OCI-LY7 (cell line): ENCODE measurements at regions not wholly inside any gene's neighbourhood (a gene's known extent, or its start where the extent isn't known, plus 50 kb on each side); places are given as distances from the start of the nearest gene placed in this dataset.

Experiments
- BruUV-seq: library from RNA; stranded (reverse); fragments of 400-500 nt; replicated peaks from 2 replicates; lab custom pipeline; 2021; lab: Mats Ljungman, UMichigan
- CTCF ChIA-PET: fragments of 300-600 bp; sonication (Branson Sonifier 250); formaldehyde crosslinking; loops from one replicate; lab custom pipeline; 2022; ENCODE audit warnings: antibody characterized with exemption; ENCODE audit not compliant: unreplicated experiment; lab: Charles Lee
- POLR2A ChIA-PET: fragments of 300-600 bp; sonication (Branson Sonifier 250); formaldehyde crosslinking; loops from one replicate; lab custom pipeline; 2022; ENCODE audit warnings: antibody characterized with exemption; lab: Charles Lee
- DNase-seq: peaks from one replicate; pipeline ENCODE4 v3.0.0-alpha.2; 2015; ENCODE audit warnings: low spot score
- H2AFZ ChIP-seq: fragments of 200-600 bp; sonication (generic), shearing (Covaris generic); 2 replicates; pipeline ENCODE4 v1.6.1; 2014; ENCODE audit warnings: mild to moderate bottlenecking, antibody characterized with exemption, low read length, moderate library complexity
- H3K27ac ChIP-seq: fragments of 200-600 bp; sonication (generic); 2 replicates; pipeline ENCODE4 v1.5.1; 2014; ENCODE audit warnings: mixed run types, low read depth, mild to moderate bottlenecking, moderate library complexity, low read length, inconsistent platforms; ENCODE audit not compliant: poor library complexity, severe bottlenecking
- H3K36me3 ChIP-seq: fragments of 200-600 bp; sonication (generic); 2 replicates; pipeline ENCODE4 v1.6.1; 2014; ENCODE audit warnings: mild to moderate bottlenecking, antibody characterized with exemption, low read length, moderate library complexity, mixed read lengths; ENCODE audit not compliant: insufficient read depth
- H3K4me1 ChIP-seq: fragments of 200-600 bp; sonication (generic); 2 replicates; pipeline ENCODE4 v1.5.1; 2014; ENCODE audit warnings: mild to moderate bottlenecking, low read length; ENCODE audit not compliant: insufficient read depth, poor library complexity, severe bottlenecking
- H3K4me2 ChIP-seq: fragments of 200-600 bp; sonication (generic); 2 replicates; pipeline ENCODE4 v1.6.1; 2014; ENCODE audit warnings: mild to moderate bottlenecking, low read length
- H3K4me3 ChIP-seq: fragments of 200-600 bp; sonication (generic); 2 replicates; pipeline ENCODE4 v1.5.1; 2014; ENCODE audit warnings: mild to moderate bottlenecking, low read depth, low read length; ENCODE audit not compliant: poor library complexity, severe bottlenecking
- H3K79me2 ChIP-seq: fragments of 200-600 bp; sonication (generic); 2 replicates; pipeline ENCODE4 v1.6.1; 2016; ENCODE audit warnings: low read depth, mild to moderate bottlenecking, low read length, moderate library complexity, mixed read lengths; ENCODE audit not compliant: insufficient read depth
- H3K9me2 ChIP-seq: fragments of 200-600 bp; sonication (generic); 2 replicates; pipeline ENCODE4 v1.6.1; 2016; ENCODE audit warnings: mild to moderate bottlenecking, low read length, mixed read lengths; ENCODE audit not compliant: insufficient read depth
- H3K9me3 ChIP-seq: fragments of 200-600 bp; sonication (generic); 2 replicates; pipeline ENCODE4 v1.6.1; 2014; ENCODE audit warnings: mild to moderate bottlenecking, mixed run types, low read length, mixed read lengths
- H4K20me1 ChIP-seq: fragments of 200-600 bp; sonication (generic); 2 replicates; pipeline ENCODE4 v1.6.1; 2014; ENCODE audit warnings: mild to moderate bottlenecking, antibody characterized with exemption, low read length, moderate library complexity, mixed read lengths; ENCODE audit not compliant: insufficient read depth
- CTCF ChIP-seq: fragments of 200-600 bp; sonication (generic); conservative IDR thresholded peaks from 2 replicates; pipeline ENCODE4 v1.5.1; 2014; ENCODE audit warnings: mild to moderate bottlenecking, antibody characterized with exemption, low read length, moderate library complexity, mixed read lengths
- EZH2phosphoT487 ChIP-seq: fragments of 200-600 bp; sonication (generic); IDR thresholded peaks from 2 replicates; pipeline ENCODE4 v1.6.1; 2018; ENCODE audit warnings: low read depth, borderline replicate concordance, mild to moderate bottlenecking, mixed run types, antibody characterized with exemption, low read length, moderate library complexity, mixed read lengths
- intact Hi-C: fragments of 100-400 bp; cut with micrococcal nuclease; formaldehyde crosslinking; loops from one replicate; pipeline ENCODE4 v1.10.0; 2022; ENCODE audit not compliant: unreplicated experiment

DNA sequence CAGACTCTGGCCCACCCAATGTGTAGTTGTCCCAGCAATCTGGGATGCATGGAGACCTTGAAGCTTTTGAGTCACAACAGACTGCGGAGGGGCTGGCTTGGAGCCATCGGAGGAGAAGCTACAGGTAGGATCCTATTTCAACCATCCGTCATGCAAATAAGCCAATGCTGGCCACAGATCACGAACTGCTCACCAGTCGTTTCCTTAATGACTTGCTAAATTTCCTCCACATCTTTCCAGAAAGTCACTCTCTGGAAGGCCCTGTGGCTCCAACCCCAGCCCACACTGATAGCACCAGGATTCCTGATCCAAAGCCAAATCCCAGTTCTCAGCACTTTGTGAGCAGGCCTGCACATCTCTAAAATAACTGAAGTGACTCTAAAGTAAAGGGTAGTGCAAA lies 321.3 kb downstream of the RAB28 start:
- intact Hi-C loops, result no loop called here
- no peaks in the 10 kb centered on the region for H3K9me2 ChIP-seq
- CTCF ChIA-PET, result no interaction called here
- no peak overlapping the region for H3K4me2 ChIP-seq
- no peak overlapping the region for H3K4me3 ChIP-seq
- H2AFZ ChIP-seq, result no peak overlapping the region
- H3K4me1 ChIP-seq, result no peaks in the 10 kb centered on the region
- no peak for TF ChIP-seq CTCF
- TF ChIP-seq EZH2phosphoT487, result no peak
- no peak overlapping the region for H3K27ac ChIP-seq
- DNase-seq, result no peak
- H3K9me3 ChIP-seq, result no peaks in the 10 kb centered on the region
- no peaks in the 10 kb centered on the region for H3K79me2 ChIP-seq
- no peaks in the 10 kb centered on the region for H4K20me1 ChIP-seq
- no peaks in the 10 kb centered on the region for H3K36me3 ChIP-seq
- BruUV-seq, result no TSS peak
- POLR2A ChIA-PET, result interaction anchor here (0.7 kb wide), 1 partner anchor 324 kb away, joined by 3 read pairs; no protein-coding TSS in a partner anchor

DNA sequence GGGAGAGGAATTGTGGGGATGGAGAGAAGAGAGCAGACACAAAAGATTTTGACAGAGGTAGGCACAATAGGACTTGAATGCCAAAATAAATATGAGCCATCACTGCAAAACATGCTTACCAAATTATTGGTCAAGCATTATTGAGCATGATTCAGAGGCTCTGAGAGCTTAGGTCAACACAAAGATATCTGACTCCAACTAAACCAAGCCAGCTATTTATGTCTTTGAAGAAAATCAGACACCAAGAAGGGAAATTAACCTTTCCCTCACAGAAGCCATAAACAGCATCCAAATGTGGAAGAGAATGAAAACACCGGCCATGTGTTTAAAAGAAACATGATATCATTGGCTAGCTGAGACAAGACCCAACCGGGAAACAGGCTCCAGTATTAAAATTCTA lies 323.2 kb downstream of the RAB28 start:
- Histone ChIP-seq H3K27ac (no peak overlapping the region), H2AFZ (no peak overlapping the region), H3K9me3 (no peaks in the 10 kb centered on the region), H3K4me3 (no peak overlapping the region), H3K9me2 (no peaks in the 10 kb centered on the region), H4K20me1 (no peaks in the 10 kb centered on the region), H3K36me3 (no peaks in the 10 kb centered on the region), H3K79me2 (no peaks in the 10 kb centered on the region), H3K4me2 (no peak overlapping the region), H3K4me1 (no peaks in the 10 kb centered on the region)
- intact Hi-C loops, result no loop called here
- TF ChIP-seq CTCF, result no peak
- TF ChIP-seq EZH2phosphoT487, result no peak
- no TSS peak for BruUV-seq
- no peak for DNase-seq
- POLR2A ChIA-PET, result interaction anchor here (0.6 kb wide), 1 partner anchor 56 kb away, joined by 3 read pairs; no protein-coding TSS in a partner anchor
- CTCF ChIA-PET, result no interaction called here

DNA sequence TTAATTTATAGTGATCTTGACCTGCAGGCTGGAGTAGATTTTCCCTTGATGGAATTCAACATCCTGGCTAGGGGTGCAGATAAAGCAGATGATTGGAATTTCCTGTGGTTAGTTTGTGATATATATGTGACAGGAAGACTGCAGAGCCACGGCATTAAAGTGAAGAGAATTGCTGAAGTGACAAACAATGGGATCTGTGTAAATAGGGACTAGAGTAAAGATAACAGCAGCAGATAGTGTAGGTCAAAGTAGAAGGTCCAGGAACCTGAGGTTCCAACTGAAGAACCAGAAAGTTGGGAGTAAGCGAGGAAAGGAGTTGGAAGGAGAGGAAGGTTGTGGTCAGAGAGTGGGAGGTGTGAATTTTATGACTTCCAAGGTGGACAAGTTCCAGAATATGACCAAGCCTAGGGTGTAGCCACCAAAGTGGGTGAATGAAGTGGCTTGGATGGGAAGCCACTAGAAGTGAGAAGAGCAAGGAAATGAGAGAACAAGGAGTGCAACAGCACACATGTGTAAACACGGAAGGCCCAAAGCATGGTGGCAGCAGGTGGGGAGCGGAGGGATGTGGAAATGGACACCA lies 325.0 kb downstream of the RAB28 start:
- ChIA-PET CTCF (interaction anchor here (0.7 kb wide), 1 partner anchor 10 kb away, joined by 3 read pairs; no protein-coding TSS in a partner anchor), POLR2A (interaction anchor here (0.6 kb wide), 1 partner anchor 371 kb away, joined by 3 read pairs; no protein-coding TSS in a partner anchor)
- H3K4me1 ChIP-seq, result no peaks in the 10 kb centered on the region
- H2AFZ ChIP-seq, result no peak overlapping the region
- no TSS peak for BruUV-seq
- TF ChIP-seq CTCF (no peak), EZH2phosphoT487 (no peak)
- no peak for DNase-seq
- H4K20me1 ChIP-seq, result no peaks in the 10 kb centered on the region
- no peak overlapping the region for H3K4me3 ChIP-seq
- no peak overlapping the region for H3K27ac ChIP-seq
- no peaks in the 10 kb centered on the region for H3K9me3 ChIP-seq
- H3K4me2 ChIP-seq, result no peak overlapping the region
- no peaks in the 10 kb centered on the region for H3K9me2 ChIP-seq
- no peaks in the 10 kb centered on the region for H3K79me2 ChIP-seq
- H3K36me3 ChIP-seq, result no peaks in the 10 kb centered on the region
- intact Hi-C loops, result no loop called here
